A549 (cell line): ENCODE measurements at regions not wholly inside any gene's neighbourhood (a gene's known extent, or its start where the extent isn't known, plus 50 kb on each side); places are given as distances from the start of the nearest gene placed in this dataset.

ENCODE experiments used
- BCL3 ChIP-seq: fragments of >200 bp; sonication (Bioruptor Twin); formaldehyde crosslinking; IDR thresholded peaks from 3 replicates; pipeline ENCODE4 v1.6.1; 2016
- CHD2 ChIP-seq: fragments of 150-350 bp; IDR thresholded peaks from 2 replicates; pipeline ENCODE4 v1.6.1; 2014; ENCODE audit warnings: low read length; ENCODE audit not compliant: partially characterized antibody
- KDM1A ChIP-seq: fragments of 200-600 bp; sonication (generic); IDR thresholded peaks from 2 replicates; pipeline ENCODE4 v1.6.1; 2016; ENCODE audit warnings: low read depth, mild to moderate bottlenecking
- MYC ChIP-seq: IDR thresholded peaks from 2 replicates; pipeline ENCODE4 v1.6.1; 2012; ENCODE audit warnings: mild to moderate bottlenecking, inconsistent platforms, low read length, improper control_type of control experiment, borderline replicate concordance
- POLR2A ChIP-seq: IDR thresholded peaks from 2 replicates; pipeline ENCODE4 v1.6.1; 2012; ENCODE audit warnings: mild to moderate bottlenecking, low read length
- TF ChIP-seq, protein P1 (sequence below): fragments of 450-650 bp; IDR thresholded peaks from 2 replicates; pipeline ENCODE4 v1.6.1; 2014; ENCODE audit warnings: antibody characterized with exemption

DNA sequence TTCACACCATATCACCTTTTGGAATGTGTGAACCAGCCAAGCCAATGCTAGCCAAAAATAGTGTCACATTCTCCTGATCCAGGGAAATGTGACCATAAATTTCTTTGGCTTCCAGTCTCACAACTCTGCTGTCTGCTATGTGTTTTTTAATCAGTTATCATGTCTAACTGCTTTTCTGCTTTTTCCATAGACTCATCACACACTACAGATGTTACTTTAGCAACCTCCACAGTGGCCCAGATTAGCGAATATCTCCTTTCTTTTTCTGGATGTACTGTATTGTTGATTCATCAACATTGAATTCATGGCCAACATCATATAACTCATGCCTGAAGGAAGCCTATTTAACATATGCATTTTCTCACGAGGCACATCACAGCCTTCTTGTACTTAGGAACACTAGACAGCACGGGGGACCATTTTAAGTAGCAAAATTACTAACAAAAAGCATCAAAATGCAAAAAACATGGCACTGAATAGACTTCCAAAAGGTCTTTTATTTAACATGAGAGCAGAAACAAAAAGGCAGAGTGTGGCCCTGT, 73.1 kb upstream of the POU2AF2 start:
- no peak for TF ChIP-seq POLR2A
- TF ChIP-seq MYC = no peak
- TF ChIP-seq BCL3 = no peak
- TF ChIP-seq, protein P1, sequence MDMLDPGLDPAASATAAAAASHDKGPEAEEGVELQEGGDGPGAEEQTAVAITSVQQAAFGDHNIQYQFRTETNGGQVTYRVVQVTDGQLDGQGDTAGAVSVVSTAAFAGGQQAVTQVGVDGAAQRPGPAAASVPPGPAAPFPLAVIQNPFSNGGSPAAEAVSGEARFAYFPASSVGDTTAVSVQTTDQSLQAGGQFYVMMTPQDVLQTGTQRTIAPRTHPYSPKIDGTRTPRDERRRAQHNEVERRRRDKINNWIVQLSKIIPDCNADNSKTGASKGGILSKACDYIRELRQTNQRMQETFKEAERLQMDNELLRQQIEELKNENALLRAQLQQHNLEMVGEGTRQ = no peak
- TF ChIP-seq KDM1A = no peak
- no peak for TF ChIP-seq CHD2
